ENCODE measurements at regions not wholly inside any gene's neighbourhood (a gene's known extent, or its start where the extent isn't known, plus 50 kb on each side); places are given as distances from the start of the nearest gene placed in this dataset.

DNA sequence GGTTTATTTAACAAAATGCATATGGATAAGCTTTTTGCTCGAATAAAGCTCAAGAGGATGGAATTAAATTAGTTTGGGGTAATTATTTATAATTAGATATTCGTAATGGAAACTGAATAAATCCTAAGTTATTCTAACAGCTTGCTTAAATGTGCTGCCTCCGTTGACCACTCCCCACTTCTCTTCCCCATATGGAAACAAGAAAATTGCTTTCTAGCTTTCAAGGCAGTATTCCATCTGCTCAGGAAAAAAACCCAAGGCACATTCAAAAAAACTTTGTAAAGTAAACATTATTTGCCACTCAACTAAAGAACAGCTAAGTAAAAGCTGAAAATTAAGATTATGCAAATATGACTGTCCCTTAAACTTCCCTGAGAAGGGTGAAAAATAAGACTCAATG, 369.2 kb downstream of the HAO1 start:
- no peak for DNase-seq

DNA sequence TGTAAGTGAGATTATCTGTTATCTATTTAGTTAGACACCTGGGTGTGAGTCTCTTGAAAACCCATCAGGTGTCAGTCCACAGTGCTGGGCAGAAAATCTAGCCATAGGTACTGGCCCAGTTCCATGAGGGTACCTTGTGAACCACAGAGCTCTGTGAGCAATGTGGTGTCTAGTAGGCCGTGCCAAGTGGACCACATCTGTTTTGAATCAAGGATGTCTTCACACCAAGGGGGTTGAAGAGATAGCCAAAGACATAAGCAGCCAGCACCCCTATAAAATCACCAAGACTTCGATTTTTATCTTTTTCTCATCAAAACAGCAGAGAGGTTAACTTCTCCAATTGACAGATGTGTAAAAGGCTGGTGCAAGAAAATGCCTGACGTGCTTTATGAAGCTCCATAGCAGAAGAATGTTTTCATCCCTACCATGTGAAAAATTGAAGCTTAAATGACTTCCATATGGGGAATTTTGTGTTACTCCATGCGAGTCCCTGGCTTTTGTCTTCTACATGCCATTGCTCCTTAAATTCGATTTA, 368.7 kb downstream of the HAO1 start:
- no peak for DNase-seq

DNA sequence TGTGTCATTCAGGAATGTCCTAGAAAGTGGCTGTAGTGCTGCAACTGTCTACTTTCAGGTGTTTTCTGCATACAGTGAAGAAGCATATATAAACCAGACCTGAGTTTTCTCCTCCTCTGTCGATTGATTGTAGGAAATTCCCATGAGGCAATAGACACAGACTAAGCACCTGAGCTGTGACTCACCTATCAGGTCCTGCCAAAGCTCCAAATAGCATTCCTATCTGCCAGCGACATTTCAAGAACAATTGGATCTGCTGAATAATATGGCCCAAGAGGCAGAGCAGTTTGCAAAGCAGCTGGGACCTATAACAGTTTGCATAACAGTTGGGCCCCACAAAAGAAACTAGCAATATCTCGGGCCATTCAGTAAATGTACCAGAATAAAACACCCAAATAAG, 360.4 kb downstream of the HAO1 start:
- no peak for DNase-seq

DNA sequence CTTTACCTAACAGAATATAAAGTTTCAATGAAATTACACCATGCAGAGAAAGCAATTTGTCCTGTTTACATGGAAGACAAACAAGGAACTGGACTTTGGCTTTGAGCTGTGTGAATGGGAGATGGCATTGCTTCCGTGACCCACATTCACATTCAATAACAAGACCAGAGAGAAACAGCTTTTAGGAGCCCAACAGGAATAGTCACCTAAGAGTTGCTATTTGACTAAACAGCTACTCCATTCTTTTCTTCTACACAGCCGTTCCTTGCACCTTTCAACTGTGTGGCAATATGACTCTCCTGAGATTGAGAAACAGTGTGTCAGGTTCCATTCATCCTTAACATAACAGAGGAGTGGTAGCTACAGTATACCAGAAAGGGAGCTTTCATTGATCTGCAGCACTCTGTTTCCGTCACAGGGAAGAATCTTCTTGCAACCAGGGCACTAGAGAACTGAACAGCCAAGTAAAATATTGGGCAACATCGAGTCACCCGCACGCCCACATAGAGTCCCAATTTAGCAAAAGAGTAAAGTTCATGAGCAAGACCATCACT, 355.1 kb downstream of the HAO1 start:
- DNase-seq, result no peak

DNA sequence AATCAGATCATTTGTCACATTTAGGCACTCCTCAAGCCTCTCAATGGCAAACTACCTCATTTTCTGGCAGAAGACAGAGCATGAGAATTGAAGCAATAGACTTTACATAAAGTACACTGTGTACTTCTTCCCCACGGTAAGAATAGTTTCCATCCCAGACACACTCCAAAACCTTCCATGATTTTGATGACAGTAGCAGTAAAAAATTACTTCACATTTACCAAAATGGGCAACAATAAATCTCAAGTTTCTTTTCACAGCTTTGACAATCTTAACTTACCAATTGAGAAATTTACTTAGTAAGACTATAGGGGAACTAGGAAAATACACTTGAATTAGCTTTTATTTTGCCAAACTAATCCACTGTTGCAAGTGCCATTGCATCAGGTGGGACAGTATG, 353.8 kb downstream of the HAO1 start:
- no peak for DNase-seq

DNA sequence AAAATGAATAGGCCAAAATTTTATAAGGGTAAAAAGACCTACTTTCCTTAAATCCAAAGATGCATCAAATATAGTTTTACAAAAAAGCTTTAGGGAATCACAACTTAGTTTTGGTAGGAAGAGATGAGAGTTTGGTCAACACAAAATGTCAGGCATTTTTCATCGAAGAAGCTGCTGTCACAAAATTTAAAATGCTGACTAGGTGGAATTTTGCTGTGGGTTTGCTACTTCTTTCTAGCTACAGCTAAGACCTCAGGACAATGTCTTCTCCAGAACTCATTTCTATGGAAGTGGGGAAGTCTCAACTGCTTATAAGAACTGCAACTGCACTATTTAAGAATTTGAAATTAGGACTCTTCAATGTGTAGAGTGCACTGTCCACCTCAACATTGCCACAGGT, 351.1 kb downstream of the HAO1 start:
- DNase-seq, result no peak

DNA sequence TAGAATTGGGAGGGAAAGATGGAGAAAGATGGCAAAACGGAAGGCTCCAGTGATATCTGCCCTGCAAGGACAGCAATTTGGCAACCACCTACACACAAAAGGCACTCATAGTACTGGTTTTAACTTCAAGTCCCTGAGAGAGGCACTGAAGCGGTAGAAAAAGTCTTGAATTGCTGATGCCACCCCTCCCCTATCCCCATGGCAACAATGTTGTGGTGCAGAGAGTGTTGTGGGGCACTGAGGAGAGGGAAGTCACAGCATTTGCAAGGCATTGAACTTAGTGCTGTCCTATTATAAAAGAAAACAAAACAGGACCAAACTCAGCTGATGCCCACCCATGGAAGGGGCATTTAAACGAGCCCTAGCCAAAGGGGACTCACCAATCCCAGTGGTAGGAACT, 343.7 kb downstream of the HAO1 start:
- DNase-seq, result no peak

DNA sequence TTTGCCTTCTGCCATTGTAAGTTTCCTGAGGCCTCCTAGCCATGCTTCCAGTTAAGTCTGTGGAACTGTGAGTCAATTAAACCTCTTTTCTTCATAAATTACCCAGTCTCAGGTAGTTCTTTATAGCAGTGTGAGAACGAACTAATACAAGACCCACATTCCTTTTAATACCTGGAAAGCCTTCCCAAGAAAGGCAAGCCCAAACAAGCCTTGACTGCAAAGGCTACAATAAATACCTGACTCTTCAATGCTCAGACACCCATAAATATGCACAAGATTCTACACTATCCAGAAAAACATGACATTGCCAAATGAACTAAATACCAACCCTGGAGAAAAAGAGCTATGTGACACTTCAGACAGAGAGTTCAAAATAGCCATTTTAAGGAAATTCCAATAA, 338.8 kb downstream of the HAO1 start:
- no peak for DNase-seq

DNA sequence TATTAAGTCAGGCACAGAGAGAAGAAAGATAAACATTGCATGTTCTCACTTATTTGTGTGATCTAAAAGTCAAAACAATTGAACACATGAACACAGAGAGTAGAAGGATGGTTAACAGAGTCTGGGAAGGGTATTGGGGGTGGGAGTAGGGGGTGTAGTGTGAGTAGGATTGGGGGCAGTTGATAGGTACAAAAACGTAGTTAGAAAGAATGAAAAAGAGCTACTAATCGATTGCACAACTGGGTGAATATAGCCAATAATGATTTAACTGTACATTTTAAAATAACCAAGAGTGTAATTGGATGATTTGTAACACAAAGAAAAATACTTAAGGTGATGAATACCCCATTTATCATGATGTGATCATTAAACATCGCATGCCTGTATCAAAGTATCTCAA, 333.3 kb downstream of the HAO1 start:
- DNase-seq, result no peak

DNA sequence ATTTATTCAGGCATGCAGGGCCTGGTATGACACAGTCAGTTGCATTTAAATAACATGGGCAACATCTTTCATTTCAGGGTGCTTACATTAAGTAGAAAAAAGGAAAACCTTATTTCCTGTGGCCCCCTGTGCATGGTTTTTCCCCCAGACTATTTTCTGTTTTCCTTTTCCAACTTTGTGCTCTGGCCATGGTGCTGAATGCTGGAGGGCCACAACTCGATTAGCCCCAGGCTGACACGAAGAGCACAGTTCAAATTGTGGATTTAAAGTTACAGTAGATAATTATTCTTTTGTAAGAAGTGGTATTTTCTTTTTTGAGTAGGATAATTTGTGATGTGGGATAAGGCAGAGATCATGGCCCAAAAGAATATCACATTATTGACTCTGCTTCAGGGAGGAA, 332.0 kb downstream of the HAO1 start:
- no peak for DNase-seq

DNA sequence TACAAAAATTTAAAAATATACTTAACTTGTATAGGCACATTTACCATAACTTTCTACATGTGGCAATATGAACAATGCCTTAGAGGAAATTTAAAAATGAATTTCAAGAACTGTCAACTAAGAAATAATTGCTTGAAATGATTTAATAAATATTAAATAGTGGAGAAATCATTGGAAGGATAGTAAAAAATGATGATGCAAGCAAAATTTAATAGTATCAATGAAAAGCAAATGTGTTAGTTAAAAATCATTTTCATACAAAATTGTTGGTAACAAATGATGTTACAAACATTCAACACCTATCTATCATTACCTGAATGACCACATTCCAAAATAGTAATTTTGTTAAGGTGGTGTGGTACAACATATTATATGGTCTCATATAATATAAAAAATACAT, 331.0 kb downstream of the HAO1 start:
- no peak for DNase-seq

DNA sequence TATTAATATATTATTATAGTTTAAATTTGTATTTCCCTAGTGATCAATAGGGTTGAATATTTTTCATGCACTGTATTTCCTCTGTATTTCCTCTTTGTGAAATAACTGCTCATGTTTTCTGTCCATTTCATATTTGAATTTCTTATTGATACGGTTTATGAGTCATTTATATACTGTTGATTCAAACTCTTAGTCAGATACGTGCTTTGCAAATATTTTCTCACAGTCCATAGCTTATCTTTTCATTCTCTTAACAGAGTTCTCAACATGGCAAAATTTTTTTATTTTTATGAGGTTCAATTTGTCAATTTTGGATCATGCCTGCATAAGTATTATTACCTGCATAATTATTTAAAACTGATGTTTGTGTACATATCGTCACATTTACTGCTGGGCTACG, 329.6 kb downstream of the HAO1 start:
- DNase-seq, result no peak

DNA sequence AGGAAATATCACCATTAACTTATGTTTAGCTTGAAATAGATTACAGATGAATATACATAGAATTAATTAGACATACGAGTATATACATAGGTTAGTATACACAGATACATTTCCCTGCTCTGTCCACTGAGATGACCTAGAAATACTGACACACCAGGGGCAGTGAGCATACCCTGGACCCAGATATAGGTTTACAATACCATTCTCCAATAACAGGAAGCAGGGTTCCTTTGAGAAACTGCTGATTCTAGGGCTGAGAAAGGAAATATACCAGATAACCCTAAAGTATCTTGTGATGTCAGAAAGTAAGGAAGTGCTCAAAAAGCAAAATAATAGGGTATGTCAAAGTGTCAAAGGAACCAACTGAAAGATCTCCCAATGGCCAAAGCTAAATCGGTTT, 322.5 kb downstream of the HAO1 start:
- no peak for DNase-seq

DNA sequence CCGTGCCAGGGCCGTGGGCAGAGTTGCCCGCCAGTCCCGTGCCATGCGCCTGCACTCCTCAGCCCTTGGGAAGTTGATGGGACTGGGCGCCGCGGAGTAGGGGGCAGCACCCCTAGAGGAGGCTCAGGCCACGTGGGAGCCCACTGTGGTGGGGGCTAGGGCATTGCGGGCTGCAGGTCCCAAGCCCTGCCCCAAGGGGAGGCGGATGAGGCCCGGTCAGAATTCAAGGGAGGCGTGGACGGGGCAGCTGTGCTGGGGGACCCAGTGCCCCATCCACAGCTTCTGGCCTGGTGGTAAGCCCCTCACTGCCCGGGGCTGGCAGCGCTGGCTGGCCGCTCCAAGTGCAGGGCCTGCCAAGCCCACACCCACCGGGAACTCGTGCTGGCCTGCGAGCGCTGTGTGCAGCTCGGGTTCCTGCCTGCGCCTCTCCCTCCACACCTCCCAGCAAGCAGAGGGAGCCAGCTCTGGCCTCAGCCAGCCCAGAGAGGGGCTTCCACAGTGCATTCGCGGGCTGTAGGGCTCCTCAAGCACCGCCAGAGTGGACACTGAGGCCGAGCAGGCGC, 317.8 kb downstream of the HAO1 start:
- no peak for DNase-seq

DNA sequence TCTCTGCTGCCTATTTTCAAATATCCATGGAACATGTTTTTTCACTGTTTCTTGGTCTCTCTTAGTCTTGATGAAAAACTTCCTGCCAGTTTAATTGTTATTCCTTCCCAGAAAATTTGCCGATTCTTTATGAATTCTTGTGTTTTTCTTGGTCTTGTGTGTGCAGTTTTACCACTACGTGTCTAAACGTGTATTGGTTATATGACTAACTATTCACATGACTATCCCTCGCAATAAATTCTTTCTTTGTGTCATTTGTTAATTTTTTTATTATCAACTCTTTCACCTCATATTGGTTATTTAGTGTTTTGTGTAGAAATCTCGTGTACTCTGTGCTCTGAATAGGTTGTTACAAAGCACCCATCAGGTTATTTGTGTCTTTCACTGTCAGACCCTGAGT, 315.4 kb downstream of the HAO1 start:
- DNase-seq, result no peak

DNA sequence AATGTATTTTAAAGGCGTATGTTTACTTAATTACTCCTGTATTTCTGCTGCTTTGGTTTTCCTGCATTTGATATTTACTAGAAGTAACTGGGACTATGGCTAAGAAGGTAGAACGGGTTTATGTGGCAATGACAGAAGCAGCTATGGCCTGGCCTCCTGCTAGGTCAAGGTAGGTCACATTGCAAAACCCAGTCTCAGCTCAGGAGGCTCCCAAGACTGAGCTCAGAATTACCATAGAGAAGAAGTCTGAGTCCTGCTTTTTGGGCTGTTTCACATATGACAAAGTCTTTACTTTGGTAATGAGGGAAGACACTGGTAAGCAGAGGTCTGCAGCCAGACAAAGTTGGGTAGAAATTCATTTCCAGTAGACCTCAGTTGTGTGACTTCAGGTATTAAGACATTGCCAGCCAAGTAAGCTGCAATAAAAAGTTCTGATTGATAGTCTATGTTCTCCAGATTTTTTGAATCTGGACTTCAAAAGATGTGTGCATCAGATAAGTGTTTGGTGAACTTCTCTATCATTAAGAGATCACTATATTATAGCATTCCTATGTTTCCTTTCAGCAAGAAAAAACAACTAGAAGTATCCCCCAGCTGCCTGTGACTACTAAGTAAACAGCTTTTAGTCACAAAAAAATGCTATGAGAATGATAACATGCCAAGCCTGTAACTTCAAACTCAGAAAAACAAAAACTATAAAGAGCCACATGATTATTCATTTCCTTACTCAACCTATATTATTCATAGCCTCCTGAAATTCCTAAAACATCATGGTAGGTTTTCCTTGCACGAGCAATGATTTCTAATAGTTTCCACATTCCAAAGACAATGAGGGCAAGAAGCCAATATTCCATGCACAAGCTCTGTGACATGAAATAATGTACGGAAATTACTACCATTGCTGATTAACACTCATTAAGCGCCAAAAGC, 312.3 kb downstream of the HAO1 start:
- no peak for DNase-seq

DNA sequence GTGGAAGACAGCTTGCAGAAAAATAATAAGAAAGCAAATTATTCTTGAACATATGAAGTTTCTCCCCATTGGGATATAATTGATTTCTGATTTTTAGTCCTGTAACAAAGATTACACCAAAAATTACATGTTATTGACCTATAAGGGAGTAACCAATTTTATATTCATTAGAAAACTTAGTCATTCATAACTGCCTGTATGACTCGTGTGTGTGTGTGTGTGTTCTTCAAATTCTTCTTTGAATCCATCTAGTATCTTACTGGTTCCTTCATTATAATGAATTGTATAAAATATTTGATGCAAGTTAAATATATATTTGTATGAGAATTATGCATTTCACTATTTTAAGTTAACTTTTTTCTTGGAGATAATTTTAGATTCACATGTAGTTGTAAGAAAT, 310.4 kb downstream of the HAO1 start:
- no peak for DNase-seq

DNA sequence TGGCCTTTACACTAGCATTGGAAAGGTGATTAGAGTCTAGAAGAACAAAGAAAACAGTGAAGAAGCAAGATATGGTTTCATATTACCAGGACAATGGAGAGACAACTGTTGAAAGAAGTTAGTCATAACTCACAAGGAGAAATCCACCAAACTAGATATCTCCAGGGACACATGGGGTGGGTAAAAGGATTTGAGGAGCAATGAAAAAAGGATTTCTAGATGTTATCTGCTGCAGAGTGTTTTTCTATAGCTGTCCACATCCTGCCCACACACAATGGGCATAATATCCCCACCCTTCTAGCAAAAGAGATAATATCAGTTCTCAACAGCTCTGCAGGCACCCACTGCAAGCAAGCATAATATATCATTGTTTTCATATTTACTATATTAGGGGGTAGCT, 303.1 kb downstream of the HAO1 start:
- DNase-seq, result no peak

DNA sequence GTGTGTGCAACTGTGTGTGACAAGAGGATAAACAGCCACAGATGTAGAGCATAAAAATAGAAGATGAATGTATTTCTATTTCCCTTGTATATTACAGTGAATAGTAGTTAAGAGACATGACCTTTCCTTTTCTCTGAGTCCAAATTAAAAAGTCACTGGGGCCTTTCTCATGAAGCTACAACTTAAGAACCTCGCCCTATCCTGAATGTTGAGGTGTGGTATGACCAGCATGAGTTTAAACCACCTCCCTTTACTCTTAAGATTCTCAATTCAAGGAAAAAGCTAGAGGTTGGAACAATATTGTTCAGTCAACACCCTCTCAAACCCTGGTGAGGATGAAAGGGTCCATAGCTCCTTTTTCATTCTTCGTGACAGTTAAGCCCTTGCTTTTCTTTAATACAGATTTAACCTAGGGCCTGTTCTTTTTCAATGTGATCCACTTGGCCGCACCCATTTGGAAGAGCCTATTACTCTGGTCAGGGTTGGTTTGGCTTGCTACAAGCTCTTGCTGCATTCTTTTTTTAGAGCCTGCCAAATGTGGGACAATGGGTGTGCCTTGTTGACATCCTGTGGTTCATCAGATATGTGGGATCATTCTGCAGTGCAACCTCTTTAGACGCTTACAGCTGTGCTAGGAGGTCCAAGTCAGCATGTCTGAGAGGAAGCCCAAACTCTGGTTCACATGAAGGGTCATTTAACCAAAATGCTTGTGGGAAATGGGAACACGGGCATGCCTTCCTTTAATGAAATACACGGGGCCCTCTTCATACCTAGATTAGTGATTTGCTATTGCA, 290.0 kb downstream of the HAO1 start:
- no peak for DNase-seq

DNA sequence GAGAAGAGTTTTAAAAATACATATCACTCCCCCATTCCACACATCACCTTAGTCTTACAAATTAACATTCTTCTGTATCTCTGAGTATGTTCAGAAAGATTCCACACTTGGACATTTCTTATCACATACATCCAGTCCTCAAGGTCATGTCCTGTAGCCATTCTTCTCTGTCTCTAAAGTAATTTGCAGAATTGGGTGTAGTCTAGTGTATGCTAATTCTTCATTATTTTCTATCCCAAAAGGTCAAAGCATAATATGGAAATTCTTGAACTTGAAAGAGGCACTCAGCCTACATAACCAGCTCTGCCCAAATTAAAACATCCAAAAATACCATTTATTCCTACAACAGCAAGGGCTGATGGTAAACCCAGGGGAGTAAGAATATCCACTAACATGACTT, 286.0 kb downstream of the HAO1 start:
- DNase-seq, result no peak

DNA sequence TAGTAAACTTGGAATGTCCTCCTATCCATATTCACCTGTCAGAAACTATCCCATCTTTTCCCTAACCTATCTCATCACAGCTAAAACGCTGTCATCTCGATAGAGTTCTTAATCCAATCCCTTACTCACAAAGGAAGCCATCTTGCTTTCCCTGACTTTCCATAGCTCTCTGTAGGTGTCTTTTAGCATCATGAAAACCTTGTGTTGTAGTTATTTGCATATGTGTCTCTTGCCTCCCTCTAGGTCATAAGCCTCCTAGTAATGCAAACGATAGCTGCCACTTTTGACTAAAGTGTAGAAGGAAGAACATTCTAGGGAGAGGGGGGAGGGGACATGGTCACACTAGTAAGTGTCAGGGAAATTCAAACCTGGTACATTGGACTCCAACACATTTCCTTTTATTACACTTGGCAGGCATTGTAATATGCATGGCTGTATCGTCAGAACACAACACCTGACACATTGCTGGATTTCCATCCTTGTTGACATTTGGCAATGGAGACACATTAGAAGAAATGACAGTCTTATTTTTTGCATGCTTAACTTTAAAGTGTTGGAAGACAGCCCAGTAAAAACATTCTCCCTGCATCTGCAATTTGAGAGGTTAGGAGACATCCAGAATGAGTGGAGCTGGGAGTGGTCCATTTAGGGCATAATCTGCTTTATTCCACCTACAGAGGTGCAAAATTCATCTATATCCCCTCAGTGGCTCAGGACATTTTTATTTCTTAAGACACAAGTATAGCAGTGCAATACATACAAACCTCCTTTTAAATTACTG, 283.4 kb downstream of the HAO1 start:
- DNase-seq, result no peak

DNA sequence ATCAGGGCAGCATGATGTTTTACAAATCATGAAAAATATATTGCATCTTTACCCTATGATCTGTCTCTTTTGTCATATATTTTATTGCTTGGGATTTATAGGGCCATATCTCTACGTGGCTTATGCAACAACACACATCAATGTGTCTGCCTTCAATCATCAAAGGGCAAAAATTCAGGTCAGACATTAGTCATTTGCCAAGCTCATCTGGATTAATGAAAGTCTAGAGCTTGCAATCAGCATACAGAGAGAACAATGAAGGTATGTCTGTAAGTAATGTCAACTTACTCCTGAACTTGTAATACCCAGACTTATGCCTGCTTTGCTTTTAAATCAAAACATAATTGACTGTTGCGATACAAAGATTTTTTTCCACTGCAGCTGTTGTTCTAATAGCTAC, 282.7 kb downstream of the HAO1 start:
- no peak for DNase-seq

DNA sequence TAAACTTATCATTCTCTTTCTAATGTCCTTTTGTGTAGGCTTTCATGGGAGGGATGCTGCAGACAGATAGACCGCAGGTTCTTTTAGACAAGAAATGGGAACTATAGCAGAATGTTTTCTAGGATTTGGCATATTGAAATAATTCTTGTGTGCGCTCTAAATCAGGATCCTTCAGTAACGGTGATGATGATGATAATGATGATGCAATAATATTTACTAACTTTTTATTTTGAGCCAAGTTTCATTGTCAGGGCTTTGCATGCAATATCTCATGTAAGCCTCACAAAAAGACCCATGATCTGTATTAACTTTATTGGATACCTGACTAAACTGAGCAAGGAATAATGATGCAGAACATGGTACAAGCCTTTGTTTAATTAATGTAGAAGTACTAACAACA, 280.1 kb downstream of the HAO1 start:
- DNase-seq, result no peak

All from CD4-positive, alpha-beta T cell treated with Interleukin-17A for 1 hour (primary cell).